SK-N-DZ (cell line): ENCODE measurements at regions not wholly inside any gene's neighbourhood (a gene's known extent, or its start where the extent isn't known, plus 50 kb on each side); places are given as distances from the start of the nearest gene placed in this dataset.

ENCODE experiments used
- DNase-seq: peaks from one replicate; pipeline ENCODE4 v3.0.0-alpha.2; 2015; ENCODE audit warnings: low spot score

DNA sequence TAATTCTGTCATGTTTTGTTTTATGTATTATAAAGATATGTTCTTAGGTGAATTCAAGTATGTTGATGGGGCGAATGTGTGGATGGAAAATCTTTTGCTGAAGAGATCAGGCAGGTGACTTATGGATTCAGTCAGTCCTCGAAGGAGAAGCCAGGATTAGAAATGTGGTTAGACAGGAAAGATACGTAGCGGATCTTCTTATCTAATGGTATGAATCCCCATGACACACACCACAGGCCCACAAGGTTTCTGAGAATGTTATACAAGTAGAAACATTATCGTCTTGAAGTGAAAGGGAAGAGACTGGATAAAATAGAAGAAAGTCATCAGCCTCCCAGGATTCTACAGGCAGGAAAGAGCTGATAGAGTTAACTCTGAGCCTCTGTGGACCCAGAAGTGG is 69.0 kb upstream of the RFXAP start:
- no peak for DNase-seq

DNA sequence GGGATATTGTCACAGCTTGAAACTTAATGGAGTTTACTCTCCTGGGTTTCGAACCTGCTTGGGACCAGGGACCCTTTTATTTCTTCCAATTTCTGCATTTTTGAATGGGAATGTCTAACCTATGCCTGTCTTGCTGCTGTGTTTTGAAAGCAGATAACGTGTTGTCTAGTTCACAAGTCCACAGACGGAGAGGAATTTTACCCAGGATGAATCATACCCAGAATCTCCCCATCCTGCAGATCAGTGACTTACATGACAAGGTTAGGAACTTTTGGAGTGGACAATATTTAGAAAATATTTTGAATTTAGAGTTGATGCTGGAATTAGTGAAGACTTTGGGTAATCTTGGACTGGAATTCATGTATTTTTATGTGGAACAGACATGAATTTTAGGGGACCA is 68.6 kb upstream of the RFXAP start:
- no peak for DNase-seq

DNA sequence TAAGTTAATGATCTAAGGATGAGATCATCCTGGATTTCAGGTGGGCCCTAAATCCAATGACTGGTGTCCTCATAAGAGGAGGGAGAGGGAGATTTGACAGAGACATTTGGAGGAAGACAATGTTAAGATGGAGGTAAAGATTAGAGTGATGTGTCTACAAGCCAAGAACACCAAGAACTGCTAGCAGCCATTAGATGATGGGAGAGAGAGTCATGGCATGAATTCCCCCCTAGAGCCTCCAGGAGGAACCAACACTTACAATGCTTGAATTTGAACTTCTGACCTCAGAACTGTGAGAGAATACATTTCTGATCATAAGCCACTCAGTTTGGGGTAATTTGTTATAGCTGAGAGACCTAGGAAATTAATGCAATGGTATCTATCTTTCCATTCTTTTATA is 68.1 kb upstream of the RFXAP start:
- DNase-seq = no peak

DNA sequence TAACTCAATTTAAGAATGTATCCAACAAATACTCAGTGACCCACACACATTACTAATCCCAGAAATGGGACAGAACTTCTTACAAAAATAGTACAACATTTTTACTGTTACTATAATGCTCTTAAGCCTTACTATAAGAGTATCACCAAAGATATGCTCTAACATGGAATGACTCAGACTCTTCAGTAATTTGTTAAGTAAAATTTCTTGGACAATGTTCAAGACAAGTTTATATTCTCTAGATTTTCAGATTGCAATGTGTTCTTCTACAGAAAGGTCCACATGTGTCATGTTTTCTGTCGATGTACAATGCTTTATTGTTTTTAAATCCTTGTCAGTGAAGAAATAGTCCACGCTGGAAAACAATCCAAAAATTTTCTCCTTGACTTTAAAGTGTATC is 66.3 kb upstream of the RFXAP start:
- DNase-seq = no peak

DNA sequence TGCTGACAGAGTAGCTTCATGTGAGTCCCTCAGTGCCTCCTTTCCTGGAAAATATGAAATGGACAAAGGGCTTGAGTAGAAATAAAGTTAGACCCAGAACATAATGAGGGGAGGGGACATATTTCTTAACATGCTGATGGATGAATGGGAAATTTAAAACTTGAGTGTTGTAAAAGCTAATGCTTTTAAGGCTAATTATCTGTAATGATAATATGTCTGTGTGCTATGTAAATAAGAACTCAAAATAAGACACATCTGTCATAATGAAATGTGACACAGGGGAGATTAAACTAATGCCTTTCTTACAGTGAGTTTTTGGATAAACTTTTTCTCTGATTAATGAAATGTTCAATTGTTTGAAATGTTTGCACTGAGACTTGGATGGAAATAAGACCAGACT is 65.8 kb upstream of the RFXAP start:
- DNase-seq = no peak

DNA sequence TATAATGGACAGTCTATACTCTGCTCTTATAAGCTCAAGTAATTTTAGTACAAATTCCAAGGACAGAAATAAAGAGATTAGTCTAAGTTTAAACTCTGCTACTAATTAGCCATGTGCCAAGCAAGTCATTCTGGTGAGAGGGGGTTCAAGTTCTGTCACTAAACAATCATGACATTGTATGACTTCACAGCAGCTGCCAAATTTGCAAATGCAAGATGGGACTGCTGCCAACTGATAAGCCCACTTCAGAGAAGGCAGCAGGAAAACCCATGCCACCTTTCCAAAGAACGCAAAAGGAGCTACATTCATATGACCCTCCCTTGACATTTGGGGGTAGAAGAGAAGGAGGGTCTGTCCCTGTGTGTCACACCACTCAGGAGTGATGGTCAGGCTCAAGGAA is 60.7 kb upstream of the RFXAP start:
- peak; percentile 48 for DNase-seq

DNA sequence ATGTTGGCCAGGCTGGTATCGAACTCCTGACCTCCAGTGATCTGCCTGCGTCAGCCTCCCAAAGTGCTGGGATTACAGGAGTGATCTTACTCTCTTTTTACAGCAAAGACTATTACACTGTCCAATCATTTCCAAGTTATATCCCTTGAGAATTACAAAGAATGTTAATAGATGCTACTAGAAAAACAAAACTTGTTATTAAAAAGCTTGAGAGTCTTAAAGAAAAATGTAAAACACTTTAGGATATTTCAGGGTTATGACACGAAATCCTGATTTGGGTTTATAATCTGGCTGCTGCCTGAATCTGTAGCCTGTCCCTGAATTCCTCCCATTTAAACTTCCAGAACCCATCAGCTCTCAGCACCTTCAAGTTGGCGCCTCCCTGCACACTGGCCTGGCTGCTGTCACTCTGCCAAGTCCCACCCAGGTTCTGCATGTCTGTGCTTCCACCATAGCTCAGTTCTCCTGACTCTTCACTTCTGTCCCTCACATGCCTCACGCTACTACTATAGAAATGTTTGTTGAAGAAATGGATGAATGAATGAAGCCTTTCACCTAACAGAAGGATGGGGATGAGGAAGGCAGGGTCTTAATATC is 55.8 kb upstream of the RFXAP start:
- no peak for DNase-seq

DNA sequence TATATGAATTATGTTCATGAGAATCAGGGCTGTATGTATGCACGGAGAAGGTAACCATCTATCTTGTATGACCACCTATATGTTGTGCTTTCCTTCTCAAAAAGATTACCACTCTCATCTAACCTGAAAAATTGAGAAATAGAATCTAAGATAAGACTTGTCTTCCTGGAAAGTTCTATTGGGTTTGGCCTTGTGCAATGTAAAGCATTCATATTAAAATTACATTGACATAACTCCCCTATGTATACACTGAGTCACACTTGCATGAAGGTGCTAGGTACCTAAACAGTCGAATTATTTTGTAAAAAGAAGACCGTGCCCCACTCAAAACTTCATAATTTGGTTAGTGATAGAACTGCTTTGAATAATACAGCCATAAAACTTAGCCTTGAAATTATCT is 54.5 kb upstream of the RFXAP start:
- no peak for DNase-seq

DNA sequence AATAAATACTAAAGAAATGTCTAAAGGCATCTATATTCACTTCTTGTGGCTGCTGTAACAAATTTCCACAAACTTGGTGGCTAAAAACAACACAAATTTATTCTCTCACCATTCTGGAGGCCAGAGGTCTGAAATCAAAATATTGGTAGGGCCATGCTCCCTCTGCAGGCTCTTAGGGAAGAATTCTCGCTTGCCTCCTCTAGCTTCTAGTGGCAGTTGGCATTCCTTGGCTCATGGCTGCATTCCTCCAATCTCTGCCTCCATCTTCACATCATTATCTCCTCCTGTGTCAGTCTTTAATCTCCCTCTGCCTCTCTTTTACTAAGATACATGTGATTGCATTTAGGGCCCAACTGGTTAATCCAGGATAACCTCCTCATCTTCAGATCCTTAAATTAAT is 54.1 kb upstream of the RFXAP start:
- DNase-seq = no peak

DNA sequence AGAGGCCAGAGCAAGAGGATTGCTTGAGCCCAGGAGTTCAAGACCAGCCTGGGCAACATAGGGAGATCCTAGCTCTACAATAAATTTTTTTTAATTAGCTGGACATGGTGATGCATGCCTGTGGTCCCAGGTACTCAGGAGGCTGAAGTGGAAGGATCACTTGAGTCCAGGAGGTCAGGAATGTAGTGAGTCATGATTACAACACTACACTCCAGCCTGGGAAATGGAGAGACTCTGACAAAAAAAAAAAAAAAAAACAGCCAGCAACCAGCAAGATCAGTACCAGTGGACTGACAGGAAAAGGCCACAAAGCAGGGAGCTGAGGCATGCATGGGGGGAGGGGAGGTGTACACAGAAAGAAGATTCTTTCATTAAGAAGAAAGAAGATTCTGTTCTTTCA is 52.7 kb upstream of the RFXAP start:
- no peak for DNase-seq

DNA sequence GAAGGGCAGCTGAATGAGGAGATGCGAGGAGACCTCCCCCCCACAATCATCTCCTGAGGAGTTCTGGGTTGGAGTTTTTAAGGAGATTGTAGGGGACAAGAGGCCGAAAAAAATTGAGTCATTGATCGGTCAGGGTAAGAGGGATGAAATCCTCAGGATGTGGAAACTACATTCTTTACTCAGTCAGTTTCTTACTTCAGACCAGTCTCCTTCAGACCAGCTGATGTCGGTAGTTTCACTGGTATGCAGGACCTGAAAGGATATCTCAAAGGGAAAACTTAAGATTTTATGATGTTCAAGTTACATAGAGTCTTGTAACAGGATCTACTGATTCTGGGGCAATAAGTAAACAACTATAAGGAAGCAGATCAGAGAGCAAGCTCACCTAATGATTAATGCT is 51.7 kb upstream of the RFXAP start:
- no peak for DNase-seq

DNA sequence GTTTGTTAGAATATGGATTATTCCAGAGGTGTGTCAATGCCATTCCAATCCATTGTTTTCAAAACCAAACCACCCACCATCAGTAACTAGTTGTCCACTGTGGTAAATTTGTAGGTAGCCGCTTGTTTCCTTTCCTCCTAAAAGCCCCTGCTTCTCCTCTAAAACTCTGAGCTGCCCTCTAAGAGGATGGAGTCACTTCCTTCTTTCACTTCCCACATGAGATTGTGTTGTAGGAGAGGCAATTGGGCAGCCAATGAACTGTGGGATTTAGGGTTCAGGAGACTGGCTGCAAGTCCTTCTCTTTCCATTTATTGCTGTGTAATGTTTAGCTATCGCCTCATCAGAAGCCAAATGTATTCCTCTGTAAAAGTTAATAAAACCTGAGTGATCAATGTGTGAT is 49.9 kb upstream of the RFXAP start:
- DNase-seq = no peak
